Vagina (tissue), 2 donors: ENCODE measurements at regions not wholly inside any gene's neighbourhood (a gene's known extent, or its start where the extent isn't known, plus 50 kb on each side); places are given as distances from the start of the nearest gene placed in this dataset.

Experiments
- POLR2A ChIP-seq, 2 donors: fragments of 450-650 bp; IDR thresholded peaks; one replicate each; pipeline ENCODE4 v1.6.1; 2017; ENCODE audit warnings: antibody characterized with exemption in 2 of 2, mild to moderate bottlenecking in 2 of 2, moderate library complexity in 2 of 2
- POLR2AphosphoS5 ChIP-seq, 2 donors: sonication (generic); formaldehyde crosslinking; IDR thresholded peaks; one replicate each; pipeline ENCODE4 v1.9.0; 2017; ENCODE audit warnings: antibody characterized with exemption in 2 of 2, mild to moderate bottlenecking in 2 of 2, low read depth in 1 of 2; ENCODE audit not compliant: insufficient read depth in 1 of 2
- TF ChIP-seq, protein P1 (sequence below), 3 experiments: fragments of 450-650 bp in 2 of 3; fragments of 200-600 bp in 1 of 3; sonication (generic) in 1 of 3; IDR thresholded peaks; one replicate each; pipeline ENCODE4 v1.5.1; 2017 to 2019; ENCODE audit warnings: antibody characterized with exemption in 3 of 3, mild to moderate bottlenecking in 2 of 3, moderate library complexity in 2 of 3

DNA sequence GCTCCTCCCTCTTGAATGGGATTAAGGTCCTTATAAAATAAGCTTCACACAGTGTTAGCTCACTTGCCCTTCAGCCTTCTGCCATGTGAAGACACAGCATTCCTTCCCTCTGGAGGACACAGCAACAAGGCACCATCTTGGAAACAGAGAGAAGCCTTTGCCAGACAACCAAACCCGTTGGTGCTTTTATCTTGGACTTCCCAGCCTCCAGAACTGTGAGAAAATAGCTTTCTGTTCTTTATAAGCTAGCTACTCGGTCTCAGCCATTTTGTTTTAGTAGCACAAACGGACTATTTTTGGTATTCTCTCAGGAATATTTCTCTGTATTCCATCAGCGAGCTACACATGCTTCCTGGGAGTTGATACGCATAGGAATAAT, 58.6 kb upstream of the IRF2BP2 start:
- TF ChIP-seq POLR2A (IDR thresholded peaks at IDR 0.05) (no peak), POLR2AphosphoS5 (IDR thresholded peaks at IDR 0.05; ENCODE audit: insufficient read depth in 1 of 2, low read depth in 1 of 2) (no peak)
- TF ChIP-seq, protein P1, sequence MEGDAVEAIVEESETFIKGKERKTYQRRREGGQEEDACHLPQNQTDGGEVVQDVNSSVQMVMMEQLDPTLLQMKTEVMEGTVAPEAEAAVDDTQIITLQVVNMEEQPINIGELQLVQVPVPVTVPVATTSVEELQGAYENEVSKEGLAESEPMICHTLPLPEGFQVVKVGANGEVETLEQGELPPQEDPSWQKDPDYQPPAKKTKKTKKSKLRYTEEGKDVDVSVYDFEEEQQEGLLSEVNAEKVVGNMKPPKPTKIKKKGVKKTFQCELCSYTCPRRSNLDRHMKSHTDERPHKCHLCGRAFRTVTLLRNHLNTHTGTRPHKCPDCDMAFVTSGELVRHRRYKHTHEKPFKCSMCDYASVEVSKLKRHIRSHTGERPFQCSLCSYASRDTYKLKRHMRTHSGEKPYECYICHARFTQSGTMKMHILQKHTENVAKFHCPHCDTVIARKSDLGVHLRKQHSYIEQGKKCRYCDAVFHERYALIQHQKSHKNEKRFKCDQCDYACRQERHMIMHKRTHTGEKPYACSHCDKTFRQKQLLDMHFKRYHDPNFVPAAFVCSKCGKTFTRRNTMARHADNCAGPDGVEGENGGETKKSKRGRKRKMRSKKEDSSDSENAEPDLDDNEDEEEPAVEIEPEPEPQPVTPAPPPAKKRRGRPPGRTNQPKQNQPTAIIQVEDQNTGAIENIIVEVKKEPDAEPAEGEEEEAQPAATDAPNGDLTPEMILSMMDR (IDR thresholded peaks at IDR 0.05) = no peak
